ENCODE measurements at regions not wholly inside any gene's neighbourhood (a gene's known extent, or its start where the extent isn't known, plus 50 kb on each side); places are given as distances from the start of the nearest gene placed in this dataset.

- H3K27ac ChIP-seq, result no peak overlapping the region
- H3K4me1 ChIP-seq, result no peaks in the 10 kb centered on the region
- TF ChIP-seq CTCF (IDR thresholded peaks at IDR 0.05), result no peak
- H3K9me3 ChIP-seq, result no peaks in the 10 kb centered on the region
- no peak overlapping the region for H3K4me3 ChIP-seq
- intact Hi-C loops (cut with DNase I), result no loop called here
- no peaks in the 10 kb centered on the region for H3K36me3 ChIP-seq
- ATAC-seq (no peak), DNase-seq (no peak)
- H3K27me3 ChIP-seq (ENCODE audit: low read depth), result no peaks in the 10 kb centered on the region
Measured at GRCh38 chr9:2913026-2913425, 69.1 kb upstream of the PUM3 start.

- intact Hi-C loops (cut with DNase I), result no loop called here
- H3K36me3 ChIP-seq, result no peaks in the 10 kb centered on the region
- no peaks in the 10 kb centered on the region for H3K9me3 ChIP-seq
- no peaks in the 10 kb centered on the region for H3K4me1 ChIP-seq
- no peak for ATAC-seq
- no peak overlapping the region for H3K27ac ChIP-seq
- H3K4me3 ChIP-seq, result no peak overlapping the region
- TF ChIP-seq CTCF (IDR thresholded peaks at IDR 0.05), result no peak
- DNase-seq, result no peak
- no peaks in the 10 kb centered on the region for H3K27me3 ChIP-seq (ENCODE audit: low read depth)
Measured at GRCh38 chr9:2907411-2907810, 63.5 kb upstream of the PUM3 start.

GRCh38 chr9:2904242-2904930 lies 60.5 kb upstream of the PUM3 start:
- DNase-seq (no peak), ATAC-seq (no peak)
- intact Hi-C loops (cut with DNase I), result no loop called here
- Histone ChIP-seq H3K4me1 (no peaks in the 10 kb centered on the region), H3K4me3 (no peak overlapping the region), H3K27ac (no peak overlapping the region), H3K36me3 (no peaks in the 10 kb centered on the region), H3K27me3 (ENCODE audit: low read depth) (no peaks in the 10 kb centered on the region), H3K9me3 (no peaks in the 10 kb centered on the region)
- no peak for TF ChIP-seq CTCF (IDR thresholded peaks at IDR 0.05)

Measured in lower lobe of right lung (tissue), 2 donors.